Prostate gland (tissue), 2 donors: ENCODE measurements at regions not wholly inside any gene's neighbourhood (a gene's known extent, or its start where the extent isn't known, plus 50 kb on each side); places are given as distances from the start of the nearest gene placed in this dataset.

Source experiments
- DNase-seq: peaks from one replicate; pipeline ENCODE4 v3.0.0-alpha.2; 2019; ENCODE audit warnings: low spot score
- H3K27ac ChIP-seq, 2 donors: fragments of 200-600 bp; sonication (generic); 2 replicates each; pipeline ENCODE4 v1.5.1; 2017 to 2019
- H3K27me3 ChIP-seq: fragments of 200-600 bp; sonication (generic); replicated peaks from 2 replicates; pipeline ENCODE4 v1.5.1; 2019; ENCODE audit not compliant: insufficient read depth
- H3K36me3 ChIP-seq, 2 donors: fragments of 200-600 bp; sonication (generic); 1 replicate in 1 of 2; 2 replicates in 1 of 2; pipeline versions ENCODE4 v1.5.1 to v1.8.1; 2017 to 2019
- H3K4me1 ChIP-seq: fragments of 200-600 bp; sonication (generic); replicated peaks from 2 replicates; pipeline ENCODE4 v1.5.1; 2019
- H3K4me3 ChIP-seq, 2 donors: fragments of 200-600 bp; sonication (generic); 2 replicates each; pipeline ENCODE4 v1.5.1; 2017 to 2019
- H3K9me3 ChIP-seq: fragments of 200-600 bp; sonication (generic); 2 replicates; pipeline ENCODE4 v1.5.1; 2017
- POLR2A ChIP-seq: fragments of 450-650 bp; IDR thresholded peaks from one replicate; pipeline ENCODE4 v1.6.1; 2016; ENCODE audit warnings: antibody characterized with exemption, mild to moderate bottlenecking
- POLR2AphosphoS5 ChIP-seq: sonication (generic); formaldehyde crosslinking; IDR thresholded peaks from one replicate; pipeline ENCODE4 v1.6.1; 2017; ENCODE audit warnings: antibody characterized with exemption
- WGBS: methylation state at CpG from one replicate; pipeline ENCODE4 v1.1.5; 2018; 5-methylcytosine and 5-hydroxymethylcytosine counted together
- intact Hi-C: fragments of 100-400 bp; cut with DNase I; formaldehyde crosslinking; loops from one replicate; pipeline ENCODE4 v1.14.2; 2022
- TF ChIP-seq, protein P1 (sequence below), 4 experiments: fragments of 200-600 bp in 2 of 4; fragments of 450-650 bp in 2 of 4; sonication (generic) in 2 of 4; IDR thresholded peaks; 1 replicate in 3 of 4; 2 replicates in 1 of 4; pipeline ENCODE4 v1.5.1; 2016 to 2019; ENCODE audit warnings: antibody characterized with exemption in 4 of 4, mild to moderate bottlenecking in 2 of 4, moderate library complexity in 2 of 4

DNA sequence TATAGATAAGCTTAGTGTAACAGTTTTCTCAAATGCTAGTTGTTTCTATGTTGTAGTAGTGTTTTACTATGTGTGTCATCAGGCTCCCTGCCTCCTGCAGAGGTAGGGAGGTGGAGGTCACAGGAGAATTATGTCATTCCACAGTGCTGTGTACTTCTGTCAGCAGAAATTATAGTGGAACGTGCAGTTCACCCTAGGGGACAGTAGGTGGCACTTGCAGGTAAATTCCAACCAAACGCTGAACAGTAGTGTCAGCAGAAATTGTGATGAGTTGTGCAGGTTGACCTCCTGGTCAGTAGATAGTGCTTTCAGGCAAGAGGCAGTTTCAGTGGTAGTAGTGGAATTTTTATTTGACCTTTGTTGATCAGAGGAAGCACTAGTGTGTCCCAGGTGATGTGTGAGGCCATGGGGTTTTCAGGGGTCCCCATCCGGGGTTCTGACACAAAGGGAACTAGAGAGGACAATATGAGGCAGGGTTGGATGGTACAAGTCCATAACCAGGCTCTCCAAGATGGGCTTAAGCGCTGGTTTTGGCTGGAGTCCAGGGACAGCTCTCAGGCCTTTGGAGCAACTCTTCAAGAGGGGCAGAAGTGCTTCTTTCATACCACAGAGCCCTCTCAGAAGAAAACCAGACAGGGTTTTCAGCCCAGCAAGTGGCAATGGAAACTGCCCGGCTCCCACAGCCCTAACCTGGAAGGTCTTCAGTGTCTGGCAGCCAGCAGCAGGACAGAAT is 402.9 kb downstream of the CYLC2 start:
- intact Hi-C loops, result no loop called here
- no peaks in the 10 kb centered on the region for H3K27me3 ChIP-seq
- H3K4me1 ChIP-seq, result no peaks in the 10 kb centered on the region
- no peaks in the 10 kb centered on the region for H3K36me3 ChIP-seq
- no peak overlapping the region for H3K27ac ChIP-seq
- WGBS, result 48% methylated on average over 5 of the region's 5 CpGs
- TF ChIP-seq, protein P1, sequence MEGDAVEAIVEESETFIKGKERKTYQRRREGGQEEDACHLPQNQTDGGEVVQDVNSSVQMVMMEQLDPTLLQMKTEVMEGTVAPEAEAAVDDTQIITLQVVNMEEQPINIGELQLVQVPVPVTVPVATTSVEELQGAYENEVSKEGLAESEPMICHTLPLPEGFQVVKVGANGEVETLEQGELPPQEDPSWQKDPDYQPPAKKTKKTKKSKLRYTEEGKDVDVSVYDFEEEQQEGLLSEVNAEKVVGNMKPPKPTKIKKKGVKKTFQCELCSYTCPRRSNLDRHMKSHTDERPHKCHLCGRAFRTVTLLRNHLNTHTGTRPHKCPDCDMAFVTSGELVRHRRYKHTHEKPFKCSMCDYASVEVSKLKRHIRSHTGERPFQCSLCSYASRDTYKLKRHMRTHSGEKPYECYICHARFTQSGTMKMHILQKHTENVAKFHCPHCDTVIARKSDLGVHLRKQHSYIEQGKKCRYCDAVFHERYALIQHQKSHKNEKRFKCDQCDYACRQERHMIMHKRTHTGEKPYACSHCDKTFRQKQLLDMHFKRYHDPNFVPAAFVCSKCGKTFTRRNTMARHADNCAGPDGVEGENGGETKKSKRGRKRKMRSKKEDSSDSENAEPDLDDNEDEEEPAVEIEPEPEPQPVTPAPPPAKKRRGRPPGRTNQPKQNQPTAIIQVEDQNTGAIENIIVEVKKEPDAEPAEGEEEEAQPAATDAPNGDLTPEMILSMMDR (IDR thresholded peaks at IDR 0.05), result peak in 3 of 4 experiments; percentile 23 to 46 (median 25)
- no peak for TF ChIP-seq POLR2A
- H3K4me3 ChIP-seq, result no peak overlapping the region
- H3K9me3 ChIP-seq, result no peaks in the 10 kb centered on the region
- peak; percentile 12 for DNase-seq

DNA sequence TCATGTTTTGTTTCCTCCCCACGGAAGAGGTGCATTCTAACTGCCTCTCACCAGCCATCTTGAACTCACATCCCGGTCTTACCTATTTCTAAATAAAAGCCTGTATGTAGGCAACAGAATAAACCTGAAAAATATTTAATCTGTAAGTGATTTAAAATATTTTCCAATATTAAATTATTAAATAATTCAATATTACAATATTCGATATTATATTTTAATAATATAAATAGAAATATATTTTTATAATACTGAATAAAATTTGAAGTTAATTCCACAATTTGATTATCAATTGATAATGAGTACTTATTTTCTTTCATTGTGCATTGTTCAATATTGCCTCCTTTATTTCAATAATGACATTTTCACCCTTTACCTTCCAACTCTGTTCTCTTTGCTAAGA is 404.4 kb downstream of the CYLC2 start:
- TF ChIP-seq, protein P1 (IDR thresholded peaks at IDR 0.05), result no peak
- TF ChIP-seq POLR2AphosphoS5, result no peak
- TF ChIP-seq POLR2A, result no peak
- DNase-seq, result no peak
- Histone ChIP-seq H3K27ac (no peak overlapping the region), H3K4me1 (no peaks in the 10 kb centered on the region), H3K4me3 (no peak overlapping the region), H3K36me3 (no peaks in the 10 kb centered on the region), H3K9me3 (no peaks in the 10 kb centered on the region), H3K27me3 (no peaks in the 10 kb centered on the region)
- 96% methylated on average over 3 of the region's 3 CpGs for WGBS
- intact Hi-C loops, result no loop called here

DNA sequence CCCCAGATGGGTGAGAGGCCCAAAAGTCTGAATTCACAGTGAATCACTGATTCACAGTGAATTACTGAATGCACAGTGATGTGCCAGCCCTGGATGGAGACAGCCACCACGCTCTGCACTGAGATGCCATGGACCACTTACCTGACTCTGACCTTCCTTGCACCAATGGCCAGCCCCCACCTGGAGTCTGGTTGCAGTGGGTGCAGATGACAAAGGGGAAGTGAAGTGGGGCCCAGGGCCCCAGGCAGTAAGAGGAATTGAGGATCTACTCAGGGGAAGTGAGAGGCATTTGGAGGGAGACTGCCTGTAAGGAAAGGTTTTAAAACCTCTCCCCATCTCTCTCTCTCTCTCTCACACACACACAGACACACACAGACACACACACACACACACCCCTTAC is 412.1 kb downstream of the CYLC2 start:
- Histone ChIP-seq H3K27ac (no peak overlapping the region), H3K27me3 (no peaks in the 10 kb centered on the region), H3K4me1 (no peaks in the 10 kb centered on the region), H3K36me3 (no peaks in the 10 kb centered on the region), H3K9me3 (no peaks in the 10 kb centered on the region), H3K4me3 (no peak overlapping the region)
- DNase-seq, result no peak
- no peak for TF ChIP-seq POLR2AphosphoS5
- TF ChIP-seq, protein P1 (IDR thresholded peaks at IDR 0.05), result no peak
- no peak for TF ChIP-seq POLR2A
- intact Hi-C loops, result no loop called here
- WGBS, result 100% methylated on average over 1 of the region's 1 CpG

DNA sequence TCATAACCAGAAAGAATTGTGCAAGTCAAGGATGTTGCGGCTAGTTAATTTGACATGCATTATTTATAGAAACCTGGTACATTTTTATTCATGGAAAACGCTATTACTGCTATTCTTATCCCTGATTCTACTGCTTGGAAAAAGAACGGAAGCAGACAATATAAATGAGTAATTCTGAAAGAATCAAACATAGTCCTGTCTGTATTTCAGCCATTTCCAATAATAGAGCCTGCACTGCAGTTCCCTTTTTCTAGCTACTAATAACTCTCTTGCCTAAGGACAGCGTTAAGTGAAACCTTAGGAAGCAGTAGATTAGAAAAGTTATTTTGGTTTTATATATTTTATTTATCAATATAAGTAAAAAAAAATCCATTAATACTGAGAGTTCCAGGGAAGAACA is 414.9 kb downstream of the CYLC2 start:
- no peak overlapping the region for H3K27ac ChIP-seq
- TF ChIP-seq POLR2A (no peak), POLR2AphosphoS5 (no peak)
- TF ChIP-seq, protein P1 (IDR thresholded peaks at IDR 0.05), result no peak
- intact Hi-C loops, result no loop called here
- H3K36me3 ChIP-seq, result no peaks in the 10 kb centered on the region
- no peak overlapping the region for H3K4me3 ChIP-seq
- H3K27me3 ChIP-seq, result no peaks in the 10 kb centered on the region
- no peaks in the 10 kb centered on the region for H3K9me3 ChIP-seq
- WGBS, result 85% methylated on average over 4 of the region's 4 CpGs
- DNase-seq, result no peak
- H3K4me1 ChIP-seq, result no peaks in the 10 kb centered on the region

DNA sequence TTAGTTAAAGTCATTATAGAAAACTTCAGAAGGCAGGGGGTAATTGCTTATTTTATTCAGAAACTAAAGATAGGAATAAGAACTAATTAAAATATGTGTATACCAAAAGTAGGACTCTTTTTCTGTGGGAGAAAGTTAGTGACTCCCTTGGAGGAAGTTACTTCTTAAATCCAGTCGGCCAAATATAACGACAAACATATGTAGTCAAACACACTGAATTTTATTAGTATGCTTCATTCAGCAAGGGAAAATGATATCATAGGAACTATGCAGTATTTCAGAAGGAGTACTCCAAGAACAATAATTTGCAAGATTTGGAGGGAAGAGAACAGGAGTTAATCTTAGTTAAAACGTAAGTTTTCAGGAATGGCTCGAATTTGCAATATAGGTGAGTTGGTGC is 432.6 kb downstream of the CYLC2 start:
- H3K27ac ChIP-seq, result no peak overlapping the region
- intact Hi-C loops, result no loop called here
- no peaks in the 10 kb centered on the region for H3K27me3 ChIP-seq
- no peak overlapping the region for H3K4me3 ChIP-seq
- DNase-seq, result no peak
- no peaks in the 10 kb centered on the region for H3K36me3 ChIP-seq
- TF ChIP-seq, protein P1 (IDR thresholded peaks at IDR 0.05), result no peak
- no peak for TF ChIP-seq POLR2AphosphoS5
- no peak for TF ChIP-seq POLR2A
- H3K9me3 ChIP-seq, result no peaks in the 10 kb centered on the region
- H3K4me1 ChIP-seq, result no peaks in the 10 kb centered on the region
- 80% methylated on average over 4 of the region's 4 CpGs for WGBS
